Activated T-cell treated with anti-CD3 and anti-CD28 coated beads for 24 hours (primary cell): ENCODE measurements at regions not wholly inside any gene's neighbourhood (a gene's known extent, or its start where the extent isn't known, plus 50 kb on each side); places are given as distances from the start of the nearest gene placed in this dataset.

ENCODE experiments used
- DNase-seq: peaks from one replicate; pipeline ENCODE4 v3.0.0-alpha.2; 2020; ENCODE audit warnings: low read depth

DNA sequence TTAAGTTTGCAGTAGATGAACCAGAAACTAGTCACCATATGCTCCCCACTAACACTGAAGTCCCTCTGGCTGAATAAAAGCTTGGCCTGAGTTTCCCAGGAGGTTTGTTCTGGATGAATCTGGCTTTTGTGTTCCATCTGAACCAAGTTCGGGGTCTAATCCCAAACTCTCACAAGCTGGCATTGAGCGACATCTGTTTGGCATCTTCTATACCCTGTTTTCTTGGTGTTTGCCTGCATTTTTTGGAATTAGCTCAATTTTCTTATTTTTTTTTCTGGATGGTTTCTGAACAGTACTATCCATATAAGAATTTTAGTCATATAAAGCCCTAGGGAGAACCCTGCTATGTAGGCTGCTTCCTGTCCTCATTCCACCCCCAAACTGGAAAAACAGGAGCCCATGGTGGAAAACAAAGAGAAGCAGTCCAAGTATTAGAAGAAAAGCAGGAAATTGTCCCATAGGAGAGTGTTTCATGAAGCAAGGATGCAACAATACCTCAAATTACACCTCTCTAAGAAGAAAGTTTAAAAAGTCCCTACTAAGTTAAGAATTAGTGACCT lies 737.1 kb downstream of the DHX35 start:
- DNase-seq: no peak

- no peak for DNase-seq
Measured at GRCh38 chr20:39698752-39699151, 736.6 kb downstream of the DHX35 start.

DNA sequence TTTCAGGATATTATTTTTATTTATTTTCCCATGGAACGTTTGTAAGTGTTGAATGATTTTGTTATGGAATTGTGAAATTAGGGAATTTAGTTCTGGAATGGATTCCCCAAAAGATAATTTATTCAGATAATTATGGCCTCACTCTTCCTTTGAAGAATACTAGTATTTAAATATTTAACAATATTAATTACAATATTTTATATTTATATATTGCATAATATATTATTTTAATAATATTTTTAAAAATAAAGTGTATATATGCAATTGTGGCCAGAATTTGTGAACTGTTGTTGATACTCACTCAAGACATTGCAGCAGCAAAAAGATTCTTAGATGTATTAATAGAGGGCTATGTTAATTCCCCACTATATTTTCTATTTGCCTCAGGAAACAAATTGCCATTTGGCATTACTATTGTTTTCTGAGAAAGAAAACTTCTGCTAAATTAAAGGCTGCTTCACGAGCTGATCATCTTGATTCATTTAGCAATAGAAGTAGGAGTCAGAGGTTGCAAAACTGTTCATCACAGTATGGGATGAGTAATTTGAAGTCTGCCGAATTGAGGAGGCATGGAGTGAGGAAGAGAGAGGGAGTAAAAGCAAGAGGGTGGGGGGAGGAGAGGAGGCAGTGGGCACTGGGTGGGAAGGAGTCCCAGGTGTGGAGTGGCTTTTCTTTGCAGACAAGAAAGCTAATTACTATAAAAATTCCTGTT lies 729.2 kb downstream of the DHX35 start:
- no peak for DNase-seq

DNA sequence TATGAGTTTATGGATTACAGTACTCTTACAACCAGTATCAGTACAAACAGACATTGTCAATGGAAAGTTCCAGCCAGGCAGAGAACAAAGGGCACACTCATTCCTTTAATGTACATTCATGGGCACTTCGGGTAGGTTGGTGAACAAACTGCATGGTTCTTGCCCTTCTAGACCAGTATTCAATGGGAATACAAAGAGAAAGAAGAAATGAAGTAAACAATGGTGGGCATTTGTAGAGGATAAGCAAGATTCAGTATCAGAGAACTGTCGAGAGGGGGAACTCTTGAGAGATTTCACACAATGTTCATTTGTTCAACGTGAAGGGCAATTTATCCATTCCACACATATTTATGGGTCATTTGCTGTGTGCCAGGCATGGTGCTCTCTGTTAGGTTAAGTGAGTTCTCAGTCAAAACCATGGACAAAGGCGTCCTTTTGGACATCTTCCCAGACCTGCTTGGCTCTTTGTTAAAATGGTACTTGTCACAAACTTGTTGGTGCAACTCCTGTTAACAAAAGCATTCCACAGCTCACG lies 714.8 kb downstream of the DHX35 start:
- DNase-seq: no peak

- DNase-seq: no peak
Measured at GRCh38 chr20:39676241-39676640, 714.1 kb downstream of the DHX35 start.

- DNase-seq: no peak
Measured at GRCh38 chr20:39674842-39675241, 712.7 kb downstream of the DHX35 start.

- no peak for DNase-seq
Measured at GRCh38 chr20:39670988-39671387, 708.8 kb downstream of the DHX35 start.

DNA sequence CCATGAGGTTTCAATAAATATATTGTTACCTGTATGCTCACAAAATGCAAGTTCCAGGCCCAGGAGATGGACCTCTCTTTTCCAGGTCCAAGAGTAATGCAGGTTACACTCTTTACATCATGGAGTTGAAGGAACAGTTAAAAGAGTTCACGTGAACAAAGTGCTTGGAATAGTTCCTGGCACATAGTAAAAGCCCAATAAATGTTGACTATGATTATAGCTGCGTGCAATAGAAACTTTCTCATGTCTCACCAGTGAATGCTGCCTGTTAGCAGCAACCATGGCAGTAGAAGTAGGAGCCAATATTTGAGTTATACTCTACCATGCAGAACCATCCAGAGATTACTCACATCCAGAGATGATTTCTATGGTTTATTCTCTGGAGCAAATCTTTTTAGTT lies 707.5 kb downstream of the DHX35 start:
- no peak for DNase-seq

GRCh38 chr20:39668038-39668437 lies 705.9 kb downstream of the DHX35 start:
- DNase-seq: no peak

DNA sequence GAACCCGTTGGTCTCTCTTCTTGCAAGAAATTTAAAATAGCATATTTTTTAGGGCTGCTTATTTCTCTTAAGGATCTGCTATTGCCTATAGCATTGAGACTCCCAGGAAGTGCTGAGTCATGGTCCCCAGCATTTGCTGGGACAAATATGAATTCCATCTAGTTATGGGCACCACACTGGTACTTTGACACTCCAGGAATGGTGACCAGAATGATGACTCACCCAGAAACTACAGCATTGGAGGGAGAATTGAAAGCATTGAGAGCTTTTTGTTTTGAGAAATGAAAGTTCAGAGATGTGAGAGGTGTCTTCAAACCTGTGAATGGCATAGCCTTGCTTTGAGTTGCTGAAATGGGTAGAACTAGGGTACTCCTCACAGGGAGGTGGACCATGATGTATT lies 699.7 kb downstream of the DHX35 start:
- DNase-seq: no peak

DNA sequence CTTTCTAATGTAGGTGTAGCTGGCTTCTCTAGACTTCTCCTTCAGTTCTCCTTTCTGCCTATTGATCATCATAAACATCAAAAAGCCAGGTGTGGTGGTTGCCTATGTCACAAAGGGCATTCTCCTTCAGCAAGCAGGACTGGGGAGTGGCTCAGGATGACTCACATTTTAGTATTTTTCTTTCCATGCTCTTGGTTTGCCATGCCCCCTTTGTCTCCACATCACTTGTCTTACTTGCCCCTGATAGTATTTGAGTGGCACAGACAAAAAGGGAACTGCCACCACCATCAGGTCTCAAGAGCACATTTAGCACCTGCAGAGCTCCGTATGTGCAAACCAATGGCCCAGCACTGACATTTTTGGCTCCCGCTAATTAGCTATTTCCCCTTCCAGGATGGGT lies 698.8 kb downstream of the DHX35 start:
- no peak for DNase-seq

- DNase-seq: no peak
Measured at GRCh38 chr20:39660226-39660625, 698.1 kb downstream of the DHX35 start.

- no peak for DNase-seq
Measured at GRCh38 chr20:39658662-39659409, 696.7 kb downstream of the DHX35 start.

DNA sequence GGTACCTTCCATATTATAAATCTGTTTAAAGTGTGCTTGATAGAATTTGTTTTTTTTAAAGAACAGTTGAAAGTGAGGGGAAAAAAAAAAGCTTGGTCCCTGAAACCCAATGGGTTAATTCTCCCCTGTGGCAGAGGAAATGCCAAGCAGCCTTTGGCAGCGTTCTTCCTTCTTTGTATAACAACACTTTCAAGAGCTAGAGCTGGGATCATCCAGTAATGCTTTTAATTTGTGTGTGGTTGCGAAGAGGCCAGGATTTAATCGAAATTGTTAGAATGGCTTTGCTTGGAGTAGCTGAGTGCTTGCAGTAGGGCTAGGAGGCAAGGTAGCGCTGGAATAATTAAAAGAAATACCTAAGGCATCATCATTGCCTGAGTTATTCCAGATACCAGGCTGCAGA lies 692.0 kb downstream of the DHX35 start:
- DNase-seq: no peak

GRCh38 chr20:39651645-39652325 lies 689.6 kb downstream of the DHX35 start:
- DNase-seq: no peak

- no peak for DNase-seq
Measured at GRCh38 chr20:39646874-39647413, 684.8 kb downstream of the DHX35 start.

GRCh38 chr20:39645131-39645530 lies 683.0 kb downstream of the DHX35 start:
- no peak for DNase-seq

DNA sequence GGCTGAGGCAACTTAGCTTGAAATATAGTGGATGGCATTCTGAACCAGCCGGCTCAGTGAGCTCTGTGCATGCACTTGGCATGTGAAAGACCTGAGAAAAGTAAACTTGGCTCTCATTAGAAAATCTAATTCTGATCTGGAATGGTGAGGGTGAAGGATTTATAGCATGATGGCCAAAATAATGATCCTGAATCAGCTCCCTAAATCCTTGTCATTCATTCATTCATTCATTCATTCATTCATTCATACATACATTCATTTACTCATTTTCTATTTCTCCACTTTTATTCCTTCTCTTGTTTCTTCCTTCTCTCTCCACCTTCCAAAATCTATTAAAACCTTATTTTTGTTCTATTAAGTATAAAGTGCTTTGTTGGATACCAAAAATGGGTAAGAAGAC lies 681.1 kb downstream of the DHX35 start:
- DNase-seq: no peak

DNA sequence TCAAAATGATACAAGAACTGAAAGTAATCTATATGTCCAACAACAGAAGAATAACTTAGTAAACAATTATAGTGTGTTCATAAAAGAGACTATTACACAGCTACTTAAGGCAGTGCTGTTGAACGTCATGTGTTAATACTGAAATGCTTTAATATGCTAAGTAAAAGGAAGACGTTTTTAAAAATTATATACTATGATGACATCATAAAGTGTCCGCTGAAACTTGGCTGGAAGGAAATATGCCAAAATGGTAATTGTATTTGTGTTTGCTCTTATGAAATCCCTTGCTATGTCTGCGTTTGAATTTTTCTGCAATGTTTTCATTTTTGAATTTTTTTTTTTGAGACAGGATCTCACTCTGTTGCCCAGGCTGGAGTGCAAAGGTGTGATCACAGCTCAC lies 679.3 kb downstream of the DHX35 start:
- DNase-seq: no peak

DNA sequence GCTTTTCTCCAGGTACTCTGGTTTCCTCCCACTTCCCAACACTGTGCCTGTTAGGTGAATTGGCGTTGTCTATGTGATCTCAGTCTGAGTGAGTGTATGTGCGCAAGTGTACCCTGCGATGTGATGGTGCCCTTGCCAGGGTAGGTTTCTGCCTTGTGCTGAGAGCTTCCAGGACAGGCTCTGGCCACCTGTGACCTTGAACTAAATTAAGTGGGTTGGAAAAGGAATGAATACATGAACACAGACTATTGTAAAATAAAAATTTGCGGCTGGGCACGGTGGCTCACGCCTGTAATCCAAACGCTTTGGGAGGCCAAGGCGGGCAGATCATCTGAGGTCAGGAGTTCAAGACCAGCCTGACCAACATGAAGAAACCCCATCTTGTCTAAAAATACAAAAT lies 678.0 kb downstream of the DHX35 start:
- DNase-seq: no peak

DNA sequence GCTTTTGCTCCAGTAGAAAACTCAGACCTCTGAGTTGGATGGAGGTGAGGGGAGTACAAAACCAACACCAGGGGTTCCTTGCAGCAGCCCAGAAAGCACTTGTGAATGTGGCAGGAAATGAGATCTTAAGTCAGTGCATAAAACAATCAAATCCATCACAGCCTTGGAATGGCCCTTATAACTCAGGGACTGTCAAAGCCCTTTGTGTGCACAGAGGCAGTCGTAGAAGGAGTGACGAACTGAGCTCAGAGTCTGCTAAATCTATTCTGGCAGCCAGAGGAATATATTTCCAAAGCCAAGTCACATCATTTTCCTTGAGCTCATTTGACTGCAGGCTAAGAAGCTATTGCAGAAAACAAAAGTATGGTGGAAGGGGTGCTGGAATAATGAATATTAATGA lies 676.6 kb downstream of the DHX35 start:
- no peak for DNase-seq

DNA sequence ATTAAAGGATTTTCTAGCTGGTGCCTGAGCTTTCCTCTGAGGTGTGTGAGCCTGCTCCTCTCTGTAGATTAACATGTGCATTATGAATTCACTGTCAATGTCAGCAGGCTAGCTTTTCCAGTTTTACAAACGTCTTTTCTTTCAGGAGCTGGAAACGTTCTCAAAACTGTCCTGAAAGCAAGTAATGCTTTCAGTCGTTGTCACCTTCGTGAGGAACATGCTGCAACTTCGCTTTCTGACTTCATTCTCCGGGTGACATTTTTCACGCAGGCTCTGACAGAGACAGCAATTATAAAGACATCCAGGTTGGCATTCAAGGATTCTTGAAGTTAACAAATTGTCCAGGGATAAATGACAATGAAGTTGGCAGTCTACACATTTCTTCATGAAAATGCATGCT lies 671.5 kb downstream of the DHX35 start:
- DNase-seq: no peak
